H9 (cell line): ENCODE measurements at regions not wholly inside any gene's neighbourhood (a gene's known extent, or its start where the extent isn't known, plus 50 kb on each side); places are given as distances from the start of the nearest gene placed in this dataset.

Experiments
- DNase-seq: peaks from one replicate; pipeline ENCODE4 v3.0.0-alpha.2; 2017
- H2AFZ ChIP-seq: one replicate; pipeline ENCODE4 v1.6.1; 2013; ENCODE audit warnings: mild to moderate bottlenecking, low read length, control low read depth, moderate library complexity
- H2AK5ac ChIP-seq: 2 replicates; pipeline ENCODE4 v1.6.1; 2013; ENCODE audit warnings: low read length, control low read depth, mixed read lengths; ENCODE audit not compliant: insufficient read length
- H2BK120ac ChIP-seq: one replicate; pipeline ENCODE4 v1.6.1; 2013; ENCODE audit warnings: low read depth, mild to moderate bottlenecking, low read length, control low read depth, inconsistent platforms; ENCODE audit not compliant: poor library complexity, severe bottlenecking
- H2BK12ac ChIP-seq: 2 replicates; pipeline ENCODE4 v1.6.1; 2013; ENCODE audit warnings: low read length, control low read depth, mixed read lengths, low read depth; ENCODE audit not compliant: insufficient read length
- H2BK15ac ChIP-seq: 2 replicates; pipeline ENCODE4 v1.6.1; 2013; ENCODE audit warnings: low read depth, low read length, control low read depth
- H2BK20ac ChIP-seq: one replicate; pipeline ENCODE4 v1.6.1; 2013; ENCODE audit warnings: low read depth, mild to moderate bottlenecking, low read length, control low read depth, inconsistent platforms; ENCODE audit not compliant: poor library complexity, severe bottlenecking
- H2BK5ac ChIP-seq: 2 replicates; pipeline ENCODE4 v1.6.1; 2013; ENCODE audit warnings: low read length, control low read depth, mixed read lengths; ENCODE audit not compliant: insufficient read length
- H3K14ac ChIP-seq: 2 replicates; pipeline ENCODE4 v1.6.1; 2013; ENCODE audit warnings: low read length, control low read depth; ENCODE audit not compliant: insufficient read depth
- H3K18ac ChIP-seq: 2 replicates; pipeline ENCODE4 v1.6.1; 2013; ENCODE audit warnings: low read depth, mild to moderate bottlenecking, mixed read lengths, low read length, control low read depth; ENCODE audit not compliant: insufficient read length
- H3K23ac ChIP-seq: 2 replicates; pipeline ENCODE4 v1.6.1; 2013; ENCODE audit warnings: low read length, control low read depth, mixed read lengths, low read depth; ENCODE audit not compliant: insufficient read length
- H3K23me2 ChIP-seq: 2 replicates; pipeline ENCODE4 v1.6.1; 2013; ENCODE audit warnings: low read depth, mild to moderate bottlenecking, mixed read lengths, low read length, control low read depth; ENCODE audit not compliant: insufficient read length, poor library complexity, severe bottlenecking
- H3K27ac ChIP-seq: 2 replicates; pipeline ENCODE4 v1.5.1; 2013; ENCODE audit warnings: low read length, control low read depth, mixed read lengths, low read depth; ENCODE audit not compliant: insufficient read length
- H3K27me3 ChIP-seq: 2 replicates; pipeline ENCODE4 v1.6.1; 2013; ENCODE audit warnings: low read length, control low read depth, inconsistent platforms; ENCODE audit not compliant: insufficient read depth
- H3K4ac ChIP-seq: 2 replicates; pipeline ENCODE4 v1.6.1; 2013; ENCODE audit warnings: low read depth, mild to moderate bottlenecking, control low read depth, inconsistent platforms, low read length, moderate library complexity
- H3K4me1 ChIP-seq: 2 replicates; pipeline ENCODE4 v1.6.1; 2013; ENCODE audit warnings: low read length, control low read depth, inconsistent platforms; ENCODE audit not compliant: insufficient read depth
- H3K4me2 ChIP-seq: 2 replicates; pipeline ENCODE4 v1.6.1; 2013; ENCODE audit warnings: low read length, control low read depth, mixed read lengths; ENCODE audit not compliant: insufficient read length, insufficient read depth
- H3K56ac ChIP-seq: 2 replicates; pipeline ENCODE4 v1.6.1; 2013; ENCODE audit warnings: low read depth, mild to moderate bottlenecking, mixed read lengths, low read length, control low read depth; ENCODE audit not compliant: insufficient read length
- H3K79me1 ChIP-seq: 2 replicates; pipeline ENCODE4 v1.6.1; 2013; ENCODE audit warnings: low read depth, mild to moderate bottlenecking, moderate library complexity, low read length, control low read depth, inconsistent platforms; ENCODE audit not compliant: insufficient read depth, poor library complexity, severe bottlenecking
- H3K79me2 ChIP-seq: 2 replicates; pipeline ENCODE4 v1.6.1; 2013; ENCODE audit warnings: low read length, control low read depth, inconsistent platforms; ENCODE audit not compliant: insufficient read depth
- H3K9ac ChIP-seq: 2 replicates; pipeline ENCODE4 v1.6.1; 2013; ENCODE audit warnings: low read length, control low read depth, mixed read lengths; ENCODE audit not compliant: insufficient read length; ENCODE audit errors: extremely low read depth
- H3K9me3 ChIP-seq: one replicate; pipeline ENCODE4 v1.6.1; 2013; ENCODE audit warnings: low read depth, low read length, inconsistent platforms; ENCODE audit not compliant: control insufficient read depth
- H3T11ph ChIP-seq: one replicate; pipeline ENCODE4 v1.6.1; 2013; ENCODE audit warnings: mild to moderate bottlenecking, low read length, control low read depth, inconsistent platforms
- H4K20me1 ChIP-seq: one replicate; pipeline ENCODE4 v1.6.1; 2013; ENCODE audit not compliant: control insufficient read depth, insufficient read length, insufficient read depth
- H4K5ac ChIP-seq: 2 replicates; pipeline ENCODE4 v1.6.1; 2013; ENCODE audit warnings: low read depth, mild to moderate bottlenecking, mixed read lengths, low read length, control low read depth; ENCODE audit not compliant: insufficient read length
- H4K8ac ChIP-seq: replicated peaks from 2 replicates; pipeline ENCODE4 v1.6.1; 2013; ENCODE audit warnings: low read length, control low read depth, mixed read lengths, low read depth; ENCODE audit not compliant: insufficient read length
- H4K91ac ChIP-seq: 2 replicates; pipeline ENCODE4 v1.6.1; 2013; ENCODE audit warnings: low read depth, mild to moderate bottlenecking, moderate library complexity, mixed read lengths, low read length, control low read depth; ENCODE audit not compliant: insufficient read length
- H3K27ac Mint-ChIP-seq, 3 experiments: 2 replicates in 2 of 3; 3 replicates in 1 of 3; pipeline ENCODE4 v1.8.0; 2020 to 2021; ENCODE audit warnings: mixed read lengths in 3 of 3, mild to moderate bottlenecking in 1 of 3, moderate library complexity in 1 of 3
- H3K27me3 Mint-ChIP-seq: 2 replicates; pipeline ENCODE4 v1.8.0; 2021; ENCODE audit warnings: low read depth, mild to moderate bottlenecking, moderate library complexity, mixed read lengths
- H3K36me3 Mint-ChIP-seq, 3 experiments: 2 replicates in 2 of 3; 3 replicates in 1 of 3; pipeline ENCODE4 v1.8.0; 2020 to 2021; ENCODE audit warnings: low read depth in 3 of 3, mixed read lengths in 3 of 3; ENCODE audit not compliant: insufficient read depth in 1 of 3
- H3K4me1 Mint-ChIP-seq, 2 experiments: 2 replicates each; pipeline ENCODE4 v1.8.0; 2020; ENCODE audit warnings: mixed read lengths in 2 of 2
- H3K4me3 Mint-ChIP-seq, 2 experiments: 2 replicates in 1 of 2; 3 replicates in 1 of 2; pipeline ENCODE4 v1.8.0; 2020 to 2021; ENCODE audit warnings: mild to moderate bottlenecking in 2 of 2, mixed read lengths in 2 of 2, moderate library complexity in 1 of 2
- H3K9me3 Mint-ChIP-seq, 2 experiments: 2 replicates in 1 of 2; 3 replicates in 1 of 2; pipeline ENCODE4 v1.8.0; 2020; ENCODE audit warnings: mild to moderate bottlenecking in 2 of 2, mixed read lengths in 2 of 2, moderate library complexity in 1 of 2
- CTCF ChIP-seq: fragments of 200-600 bp; sonication (generic); conservative IDR thresholded peaks from 3 replicates; pipeline ENCODE4 v1.8.0; 2021; ENCODE audit warnings: antibody characterized with exemption, mild to moderate bottlenecking
- WGBS: extraction: QIAGEN DNeasy Blood & Tissue Kit; methylation state at CpG from one replicate; pipeline ENCODE4 v1.1.7; 2013; ENCODE audit warnings: missing lambda C conversion rate, low lambda C conversion rate, mixed read lengths; ENCODE audit not compliant: insufficient read length; ENCODE audit errors: extremely low coverage; 5-methylcytosine and 5-hydroxymethylcytosine counted together

DNA sequence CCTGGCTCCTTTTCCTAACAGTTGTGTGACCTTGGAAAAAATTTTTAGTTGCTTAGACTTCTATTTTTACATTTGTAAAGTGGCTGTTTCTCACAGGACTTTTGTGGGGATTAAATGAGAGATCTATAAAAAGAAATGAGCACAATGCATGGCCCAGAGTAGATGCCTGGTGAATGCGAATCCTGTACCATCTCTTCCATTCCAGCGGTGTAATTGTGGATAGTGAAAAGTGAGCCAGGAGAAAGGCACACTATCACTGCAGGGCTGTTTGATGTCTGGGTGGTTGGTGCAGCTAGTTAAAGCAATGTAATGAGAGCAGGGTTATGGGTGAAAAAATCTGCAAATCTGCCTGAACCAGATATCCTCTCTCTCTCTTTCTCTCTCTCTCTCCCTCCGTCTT lies 347.5 kb upstream of the CITED2 start:
- DNase-seq: no peak
- Histone ChIP-seq H3K4me1 (no peaks in the 10 kb centered on the region), H3K9me3 (no peaks in the 10 kb centered on the region), H2BK5ac (no peak overlapping the region), H3K4me2 (no peak overlapping the region), H2BK120ac (no peak overlapping the region), H3K27ac (no peak overlapping the region), H3K14ac (no peak overlapping the region), H3K4ac (no peak overlapping the region), H4K91ac (no peak overlapping the region), H4K8ac (no peak overlapping the region), H3K56ac (no peak overlapping the region), H3K23me2 (no peaks in the 10 kb centered on the region), H4K5ac (no peak overlapping the region), H3T11ph (no peak overlapping the region), H2BK12ac (no peak overlapping the region), H2BK15ac (no peak overlapping the region), H3K27me3 (no peaks in the 10 kb centered on the region), H2BK20ac (no peak overlapping the region), H3K18ac (no peak overlapping the region), H3K79me1 (no peaks in the 10 kb centered on the region), H3K23ac (no peak overlapping the region), H4K20me1 (no peaks in the 10 kb centered on the region), H3K79me2 (no peaks in the 10 kb centered on the region), H2AK5ac (no peak overlapping the region), H3K9ac (no peak overlapping the region), H2AFZ (no peak overlapping the region)
- Mint-ChIP-seq H3K36me3 (peaks cover 0 to 8% (median 0%) of the 10 kb centered on the region in 3 experiments; a peak in 2 of 7 replicates), H3K27ac (peak overlapping the region in 1 of 3 experiments; percentile 47; a peak in 1 of 7 replicates), H3K9me3 (peaks cover 0 to 4% of the 10 kb centered on the region in 2 experiments; a peak in 3 of 5 replicates), H3K4me1 (peaks cover 10% of the 10 kb centered on the region in 2 experiments), H3K27me3 (no peaks in the 10 kb centered on the region), H3K4me3 (no peak overlapping the region)
- no CpG with 5 or more reads among the region's 3 CpGs for WGBS
- TF ChIP-seq CTCF: no peak
